ENCODE measurements at regions not wholly inside any gene's neighbourhood (a gene's known extent, or its start where the extent isn't known, plus 50 kb on each side); places are given as distances from the start of the nearest gene placed in this dataset.

- peaks cover 10% of the 10 kb centered on the region for H3K4me1 ChIP-seq (ENCODE audit: low read depth)
- DNase-seq (ENCODE audit: low read depth in 1 of 2, low spot score in 1 of 2), result no peak
- peaks cover 4% of the 10 kb centered on the region for H3K27me3 ChIP-seq
- no peaks in the 10 kb centered on the region for H3K36me3 ChIP-seq
- no peak overlapping the region for H3K4me3 ChIP-seq
- no peak overlapping the region for H3K27ac ChIP-seq
- no peak for TF ChIP-seq CTCF (IDR thresholded peaks at IDR 0.05; ENCODE audit: low read depth, low read length)
- peaks cover 3% of the 10 kb centered on the region for H3K9me3 ChIP-seq (ENCODE audit: low read depth)
Measured at GRCh38 chr10:8992009-8992408, 937.5 kb downstream of the GATA3 start.

GRCh38 chr10:8993864-8994263, 939.4 kb downstream of the GATA3 start:
- Histone ChIP-seq H3K27ac (no peak overlapping the region), H3K9me3 (ENCODE audit: low read depth) (peaks cover 3% of the 10 kb centered on the region)
- no peak for TF ChIP-seq CTCF (IDR thresholded peaks at IDR 0.05; ENCODE audit: low read depth, low read length)

GRCh38 chr10:8998751-8999150, 944.3 kb downstream of the GATA3 start:
- Histone ChIP-seq H3K36me3 (no peaks in the 10 kb centered on the region), H3K9me3 (ENCODE audit: low read depth) (peaks cover 3% of the 10 kb centered on the region), H3K4me1 (ENCODE audit: low read depth) (no peaks in the 10 kb centered on the region), H3K27ac (no peak overlapping the region), H3K4me3 (no peak overlapping the region), H3K27me3 (peaks cover 4% of the 10 kb centered on the region)
- TF ChIP-seq CTCF (IDR thresholded peaks at IDR 0.05; ENCODE audit: low read depth, low read length), result no peak
- no peak for DNase-seq (ENCODE audit: low read depth in 1 of 2, low spot score in 1 of 2)

More at GRCh38 chr10:8993864-8994263, 939.4 kb downstream of the GATA3 start:
- no peaks in the 10 kb centered on the region for H3K36me3 ChIP-seq
- no peak overlapping the region for H3K4me3 ChIP-seq
- H3K27me3 ChIP-seq, result peaks cover 4% of the 10 kb centered on the region
- DNase-seq (ENCODE audit: low read depth in 1 of 2, low spot score in 1 of 2), result no peak
- no peaks in the 10 kb centered on the region for H3K4me1 ChIP-seq (ENCODE audit: low read depth)

GRCh38 chr10:9003122-9003521, 948.6 kb downstream of the GATA3 start:
- TF ChIP-seq CTCF (IDR thresholded peaks at IDR 0.05; ENCODE audit: low read depth, low read length), result no peak
- DNase-seq (ENCODE audit: low read depth in 1 of 2, low spot score in 1 of 2), result no peak

GRCh38 chr10:9004736-9005135, 950.2 kb downstream of the GATA3 start:
- no peak for DNase-seq (ENCODE audit: low read depth in 1 of 2, low spot score in 1 of 2)
- Histone ChIP-seq H3K36me3 (no peaks in the 10 kb centered on the region), H3K4me1 (ENCODE audit: low read depth) (no peaks in the 10 kb centered on the region), H3K27ac (no peak overlapping the region), H3K4me3 (no peak overlapping the region), H3K9me3 (ENCODE audit: low read depth) (no peaks in the 10 kb centered on the region), H3K27me3 (peaks cover 6% of the 10 kb centered on the region)
- TF ChIP-seq CTCF (IDR thresholded peaks at IDR 0.05; ENCODE audit: low read depth, low read length), result no peak

More at GRCh38 chr10:9003122-9003521, 948.6 kb downstream of the GATA3 start:
- Histone ChIP-seq H3K36me3 (no peaks in the 10 kb centered on the region), H3K4me3 (no peak overlapping the region), H3K9me3 (ENCODE audit: low read depth) (no peaks in the 10 kb centered on the region), H3K27ac (no peak overlapping the region), H3K27me3 (peaks cover 6% of the 10 kb centered on the region), H3K4me1 (ENCODE audit: low read depth) (no peaks in the 10 kb centered on the region)

GRCh38 chr10:9009505-9009904, 955.0 kb downstream of the GATA3 start:
- TF ChIP-seq CTCF (IDR thresholded peaks at IDR 0.05; ENCODE audit: low read depth, low read length), result no peak
- Histone ChIP-seq H3K4me3 (no peak overlapping the region), H3K4me1 (ENCODE audit: low read depth) (no peaks in the 10 kb centered on the region), H3K36me3 (no peaks in the 10 kb centered on the region), H3K27me3 (peaks cover 3% of the 10 kb centered on the region), H3K27ac (no peak overlapping the region), H3K9me3 (ENCODE audit: low read depth) (no peaks in the 10 kb centered on the region)
- peak in 1 of 2 donors; percentile 2 for DNase-seq (ENCODE audit: low read depth in 1 of 2, low spot score in 1 of 2)
